ENCODE measurements at regions not wholly inside any gene's neighbourhood (a gene's known extent, or its start where the extent isn't known, plus 50 kb on each side); places are given as distances from the start of the nearest gene placed in this dataset.

- H3K9me3 ChIP-seq (ENCODE audit: severe bottlenecking) = no peaks in the 10 kb centered on the region
- no peaks in the 10 kb centered on the region for H3K4me1 ChIP-seq (ENCODE audit: insufficient read depth, poor library complexity, severe bottlenecking)
- no peaks in the 10 kb centered on the region for H3K36me3 ChIP-seq (ENCODE audit: low read depth)
- no peak for TF ChIP-seq CTCF (IDR thresholded peaks at IDR 0.05; ENCODE audit: poor library complexity, severe bottlenecking)
- ATAC-seq (ENCODE audit: low read depth) (no peak), DNase-seq (ENCODE audit: low spot score) (no peak)
- no peak overlapping the region for H3K27ac ChIP-seq (ENCODE audit: poor library complexity, severe bottlenecking)
- H3K4me3 ChIP-seq (ENCODE audit: severe bottlenecking) = no peak overlapping the region
- no peaks in the 10 kb centered on the region for H3K27me3 ChIP-seq (ENCODE audit: insufficient read depth, poor library complexity, severe bottlenecking)
Observed at GRCh38 chr6:33909737-33910136, 105.9 kb upstream of the MLN start.

- no peak overlapping the region for H3K4me3 ChIP-seq (ENCODE audit: severe bottlenecking)
- no peaks in the 10 kb centered on the region for H3K36me3 ChIP-seq (ENCODE audit: low read depth)
- DNase-seq (ENCODE audit: low spot score) (no peak), ATAC-seq (ENCODE audit: low read depth) (no peak)
- H3K9me3 ChIP-seq (ENCODE audit: severe bottlenecking) = no peaks in the 10 kb centered on the region
- no peak for TF ChIP-seq CTCF (IDR thresholded peaks at IDR 0.05; ENCODE audit: poor library complexity, severe bottlenecking)
- no peak overlapping the region for H3K27ac ChIP-seq (ENCODE audit: poor library complexity, severe bottlenecking)
- H3K27me3 ChIP-seq (ENCODE audit: insufficient read depth, poor library complexity, severe bottlenecking) = no peaks in the 10 kb centered on the region
- H3K4me1 ChIP-seq (ENCODE audit: insufficient read depth, poor library complexity, severe bottlenecking) = no peaks in the 10 kb centered on the region
Observed at GRCh38 chr6:33908025-33908424, 104.2 kb upstream of the MLN start.

- Histone ChIP-seq H3K27ac (ENCODE audit: poor library complexity, severe bottlenecking) (no peak overlapping the region), H3K4me3 (ENCODE audit: severe bottlenecking) (no peak overlapping the region), H3K36me3 (ENCODE audit: low read depth) (no peaks in the 10 kb centered on the region), H3K9me3 (ENCODE audit: severe bottlenecking) (no peaks in the 10 kb centered on the region), H3K4me1 (ENCODE audit: insufficient read depth, poor library complexity, severe bottlenecking) (no peaks in the 10 kb centered on the region), H3K27me3 (ENCODE audit: insufficient read depth, poor library complexity, severe bottlenecking) (no peaks in the 10 kb centered on the region)
- DNase-seq (ENCODE audit: low spot score) (no peak), ATAC-seq (ENCODE audit: low read depth) (no peak)
- TF ChIP-seq CTCF (IDR thresholded peaks at IDR 0.05; ENCODE audit: poor library complexity, severe bottlenecking) = no peak
Observed at GRCh38 chr6:33907227-33907626, 103.4 kb upstream of the MLN start.

- H3K4me3 ChIP-seq (ENCODE audit: severe bottlenecking) = no peak overlapping the region
- ATAC-seq (ENCODE audit: low read depth) (no peak), DNase-seq (ENCODE audit: low spot score) (no peak)
- no peaks in the 10 kb centered on the region for H3K27me3 ChIP-seq (ENCODE audit: insufficient read depth, poor library complexity, severe bottlenecking)
- H3K36me3 ChIP-seq (ENCODE audit: low read depth) = no peaks in the 10 kb centered on the region
- no peaks in the 10 kb centered on the region for H3K9me3 ChIP-seq (ENCODE audit: severe bottlenecking)
- no peak for TF ChIP-seq CTCF (IDR thresholded peaks at IDR 0.05; ENCODE audit: poor library complexity, severe bottlenecking)
- H3K4me1 ChIP-seq (ENCODE audit: insufficient read depth, poor library complexity, severe bottlenecking) = no peaks in the 10 kb centered on the region
- no peak overlapping the region for H3K27ac ChIP-seq (ENCODE audit: poor library complexity, severe bottlenecking)
Observed at GRCh38 chr6:33906439-33906838, 102.6 kb upstream of the MLN start.

- no peak for ATAC-seq (ENCODE audit: low read depth)
- Histone ChIP-seq H3K4me3 (ENCODE audit: severe bottlenecking) (no peak overlapping the region), H3K36me3 (ENCODE audit: low read depth) (no peaks in the 10 kb centered on the region), H3K4me1 (ENCODE audit: insufficient read depth, poor library complexity, severe bottlenecking) (no peaks in the 10 kb centered on the region), H3K27me3 (ENCODE audit: insufficient read depth, poor library complexity, severe bottlenecking) (no peaks in the 10 kb centered on the region), H3K9me3 (ENCODE audit: severe bottlenecking) (no peaks in the 10 kb centered on the region), H3K27ac (ENCODE audit: poor library complexity, severe bottlenecking) (no peak overlapping the region)
- TF ChIP-seq CTCF (IDR thresholded peaks at IDR 0.05; ENCODE audit: poor library complexity, severe bottlenecking) = no peak
- DNase-seq (ENCODE audit: low spot score) = no peak
Observed at GRCh38 chr6:33905071-33905609, 101.3 kb upstream of the MLN start.

All from RWPE2 (cell line).